ENCODE measurements at regions not wholly inside any gene's neighbourhood (a gene's known extent, or its start where the extent isn't known, plus 50 kb on each side); places are given as distances from the start of the nearest gene placed in this dataset.

GRCh38 chr6:159513074-159513720 lies 179.8 kb downstream of the SOD2 start:
- DNase-seq (ENCODE audit: low read depth in 2 of 2), result no peak
- no peaks in the 10 kb centered on the region for H3K4me1 ChIP-seq (ENCODE audit: control insufficient read depth, extremely low read depth, insufficient read depth, low read length)
- no peaks in the 10 kb centered on the region for H3K27me3 ChIP-seq (ENCODE audit: control insufficient read depth, insufficient read depth, low read length)
- no peaks in the 10 kb centered on the region for H3K9me3 ChIP-seq (ENCODE audit: control insufficient read depth, insufficient read depth, low read depth, low read length)
- H2AFZ ChIP-seq (ENCODE audit: low read length), result no peak overlapping the region
- TF ChIP-seq EZH2 (IDR thresholded peaks at IDR 0.05; ENCODE audit: low read length, missing control alignments), result no peak
- TF ChIP-seq, protein P1, sequence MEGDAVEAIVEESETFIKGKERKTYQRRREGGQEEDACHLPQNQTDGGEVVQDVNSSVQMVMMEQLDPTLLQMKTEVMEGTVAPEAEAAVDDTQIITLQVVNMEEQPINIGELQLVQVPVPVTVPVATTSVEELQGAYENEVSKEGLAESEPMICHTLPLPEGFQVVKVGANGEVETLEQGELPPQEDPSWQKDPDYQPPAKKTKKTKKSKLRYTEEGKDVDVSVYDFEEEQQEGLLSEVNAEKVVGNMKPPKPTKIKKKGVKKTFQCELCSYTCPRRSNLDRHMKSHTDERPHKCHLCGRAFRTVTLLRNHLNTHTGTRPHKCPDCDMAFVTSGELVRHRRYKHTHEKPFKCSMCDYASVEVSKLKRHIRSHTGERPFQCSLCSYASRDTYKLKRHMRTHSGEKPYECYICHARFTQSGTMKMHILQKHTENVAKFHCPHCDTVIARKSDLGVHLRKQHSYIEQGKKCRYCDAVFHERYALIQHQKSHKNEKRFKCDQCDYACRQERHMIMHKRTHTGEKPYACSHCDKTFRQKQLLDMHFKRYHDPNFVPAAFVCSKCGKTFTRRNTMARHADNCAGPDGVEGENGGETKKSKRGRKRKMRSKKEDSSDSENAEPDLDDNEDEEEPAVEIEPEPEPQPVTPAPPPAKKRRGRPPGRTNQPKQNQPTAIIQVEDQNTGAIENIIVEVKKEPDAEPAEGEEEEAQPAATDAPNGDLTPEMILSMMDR (conservative IDR thresholded peaks at IDR 0.05 in 1 of 2, IDR thresholded peaks at IDR 0.05 in 1 of 2; ENCODE audit: low read depth in 1 of 2, low read length in 2 of 2), result no peak
- no peak overlapping the region for H3K4me3 ChIP-seq (replicated peaks in 1 of 4; ENCODE audit: control extremely low read depth in 1 of 4, insufficient read depth in 1 of 4, low read depth in 3 of 4, low read length in 4 of 4)
- H3K36me3 ChIP-seq (ENCODE audit: control insufficient read depth, insufficient read depth, low read length), result no peaks in the 10 kb centered on the region
- no peaks in the 10 kb centered on the region for H4K20me1 ChIP-seq (ENCODE audit: control insufficient read depth, extremely low read depth, insufficient read depth, low read length)
- no peak overlapping the region for H3K9ac ChIP-seq (ENCODE audit: insufficient read depth, low read length)
- H3K79me2 ChIP-seq (ENCODE audit: control insufficient read depth, insufficient read depth, low read length), result no peaks in the 10 kb centered on the region
- no peak overlapping the region for H3K4me2 ChIP-seq (ENCODE audit: extremely low read depth, insufficient read depth, low read length)
- H3K27ac ChIP-seq (ENCODE audit: insufficient read depth, low read length), result no peak overlapping the region

DNA sequence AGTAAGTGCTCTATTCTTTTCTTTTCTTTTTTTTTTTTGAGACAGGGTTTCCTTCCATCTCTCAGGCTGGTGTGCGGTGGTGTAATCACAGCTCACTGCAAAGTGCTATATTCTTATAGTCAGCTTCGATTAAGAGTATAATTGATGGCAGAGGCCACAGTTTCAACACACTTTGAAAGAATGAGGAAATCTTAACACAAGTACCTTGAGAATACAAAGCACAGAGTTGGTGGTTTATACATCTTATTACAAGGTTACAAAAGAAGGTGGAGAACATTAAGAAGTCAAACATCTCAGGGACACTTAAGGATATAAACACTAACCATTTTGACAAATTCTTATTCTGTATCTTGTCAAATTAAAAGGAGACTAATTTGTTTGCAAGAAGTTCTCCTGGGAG lies 180.5 kb downstream of the SOD2 start:
- no peaks in the 10 kb centered on the region for H3K4me1 ChIP-seq (ENCODE audit: control insufficient read depth, extremely low read depth, insufficient read depth, low read length)
- H3K9me3 ChIP-seq (ENCODE audit: control insufficient read depth, insufficient read depth, low read depth, low read length), result no peaks in the 10 kb centered on the region
- TF ChIP-seq, protein P1 (conservative IDR thresholded peaks at IDR 0.05 in 1 of 2, IDR thresholded peaks at IDR 0.05 in 1 of 2; ENCODE audit: low read depth in 1 of 2, low read length in 2 of 2), result no peak
- TF ChIP-seq EZH2 (IDR thresholded peaks at IDR 0.05; ENCODE audit: low read length, missing control alignments), result no peak
- H3K27ac ChIP-seq (ENCODE audit: insufficient read depth, low read length), result no peak overlapping the region
- H3K36me3 ChIP-seq (ENCODE audit: control insufficient read depth, insufficient read depth, low read length), result no peaks in the 10 kb centered on the region
- H3K4me2 ChIP-seq (ENCODE audit: extremely low read depth, insufficient read depth, low read length), result no peak overlapping the region
- H3K27me3 ChIP-seq (ENCODE audit: control insufficient read depth, insufficient read depth, low read length), result no peaks in the 10 kb centered on the region
- no peak overlapping the region for H2AFZ ChIP-seq (ENCODE audit: low read length)
- no peak overlapping the region for H3K4me3 ChIP-seq (replicated peaks in 1 of 4; ENCODE audit: control extremely low read depth in 1 of 4, insufficient read depth in 1 of 4, low read depth in 3 of 4, low read length in 4 of 4)
- no peaks in the 10 kb centered on the region for H3K79me2 ChIP-seq (ENCODE audit: control insufficient read depth, insufficient read depth, low read length)
- DNase-seq (ENCODE audit: low read depth in 2 of 2), result no peak
- H3K9ac ChIP-seq (ENCODE audit: insufficient read depth, low read length), result no peak overlapping the region
- no peaks in the 10 kb centered on the region for H4K20me1 ChIP-seq (ENCODE audit: control insufficient read depth, extremely low read depth, insufficient read depth, low read length)

- Histone ChIP-seq H3K79me2 (ENCODE audit: control insufficient read depth, insufficient read depth, low read length) (no peaks in the 10 kb centered on the region), H3K4me1 (ENCODE audit: control insufficient read depth, extremely low read depth, insufficient read depth, low read length) (no peaks in the 10 kb centered on the region), H3K27me3 (ENCODE audit: control insufficient read depth, insufficient read depth, low read length) (no peaks in the 10 kb centered on the region), H3K4me3 (replicated peaks in 1 of 4; ENCODE audit: control extremely low read depth in 1 of 4, insufficient read depth in 1 of 4, low read depth in 3 of 4, low read length in 4 of 4) (no peak overlapping the region), H3K9ac (ENCODE audit: insufficient read depth, low read length) (no peak overlapping the region), H4K20me1 (ENCODE audit: control insufficient read depth, extremely low read depth, insufficient read depth, low read length) (no peaks in the 10 kb centered on the region), H3K4me2 (ENCODE audit: extremely low read depth, insufficient read depth, low read length) (no peak overlapping the region), H3K36me3 (ENCODE audit: control insufficient read depth, insufficient read depth, low read length) (no peaks in the 10 kb centered on the region), H3K27ac (ENCODE audit: insufficient read depth, low read length) (no peak overlapping the region), H2AFZ (ENCODE audit: low read length) (no peak overlapping the region), H3K9me3 (ENCODE audit: control insufficient read depth, insufficient read depth, low read depth, low read length) (no peaks in the 10 kb centered on the region)
- no peak for DNase-seq (ENCODE audit: low read depth in 2 of 2)
- TF ChIP-seq, protein P1 (conservative IDR thresholded peaks at IDR 0.05 in 1 of 2, IDR thresholded peaks at IDR 0.05 in 1 of 2; ENCODE audit: low read depth in 1 of 2, low read length in 2 of 2), result no peak
- no peak for TF ChIP-seq EZH2 (IDR thresholded peaks at IDR 0.05; ENCODE audit: low read length, missing control alignments)
Observed at GRCh38 chr6:159512104-159512503, 180.9 kb downstream of the SOD2 start.
